Astrocyte (in vitro differentiated cells and primary cell): ENCODE measurements at regions not wholly inside any gene's neighbourhood (a gene's known extent, or its start where the extent isn't known, plus 50 kb on each side); places are given as distances from the start of the nearest gene placed in this dataset.

ENCODE experiments used
- DNase-seq: peaks from one replicate; pipeline ENCODE4 v3.0.0-alpha.2; 2010; ENCODE audit warnings: low read depth
- FAIRE-seq: peaks from 2 replicates; lab custom pipeline; 2011; peaks lifted over from hg19 to GRCh38; lab: Jason Lieb, UNC
- H2AFZ ChIP-seq: 2 replicates; pipeline ENCODE4 v1.6.0; 2012; ENCODE audit warnings: low read depth, low read length, inconsistent platforms
- H3K27ac ChIP-seq: 2 replicates; pipeline ENCODE4 v1.5.1; 2011; ENCODE audit warnings: low read depth, low read length, inconsistent platforms
- H3K27me3 ChIP-seq: 2 replicates; pipeline ENCODE4 v1.6.0; 2011; ENCODE audit warnings: low read length, inconsistent platforms; ENCODE audit not compliant: insufficient read depth
- H3K36me3 ChIP-seq: 2 replicates; pipeline ENCODE4 v1.5.1; 2011; ENCODE audit warnings: low read length, inconsistent platforms; ENCODE audit not compliant: insufficient read depth
- H3K4me1 ChIP-seq: 2 replicates; pipeline ENCODE4 v1.5.1; 2011; ENCODE audit warnings: low read length, inconsistent platforms; ENCODE audit not compliant: insufficient read depth
- H3K4me2 ChIP-seq: 2 replicates; pipeline ENCODE4 v1.6.0; 2012; ENCODE audit warnings: low read length, inconsistent platforms
- H3K4me3 ChIP-seq: 2 replicates; pipeline ENCODE4 v1.5.1; 2011; ENCODE audit warnings: low read depth, mild to moderate bottlenecking, low read length, inconsistent platforms; ENCODE audit not compliant: insufficient read depth
- H3K79me2 ChIP-seq: 2 replicates; pipeline ENCODE4 v1.6.0; 2012; ENCODE audit warnings: mild to moderate bottlenecking, low read length, inconsistent platforms; ENCODE audit not compliant: insufficient read depth
- H3K9ac ChIP-seq: 2 replicates; pipeline ENCODE4 v1.6.0; 2012; ENCODE audit warnings: mild to moderate bottlenecking, low read length, inconsistent platforms
- H3K9me3 ChIP-seq: 2 replicates; pipeline ENCODE4 v1.5.1; 2012; ENCODE audit warnings: low read depth, mild to moderate bottlenecking, low read length, inconsistent platforms; ENCODE audit not compliant: insufficient read depth
- H4K20me1 ChIP-seq: 2 replicates; pipeline ENCODE4 v1.6.0; 2012; ENCODE audit warnings: low read length, inconsistent platforms; ENCODE audit not compliant: insufficient read depth
- H3K27ac Mint-ChIP-seq: one replicate; pipeline ENCODE4 v1.8.0; 2021; ENCODE audit warnings: mild to moderate bottlenecking, mixed read lengths; ENCODE audit not compliant: unreplicated experiment
- H3K27me3 Mint-ChIP-seq: one replicate; pipeline ENCODE4 v1.8.0; 2021; ENCODE audit warnings: low read depth, mixed read lengths; ENCODE audit not compliant: unreplicated experiment
- H3K36me3 Mint-ChIP-seq: one replicate; pipeline ENCODE4 v1.8.0; 2021; ENCODE audit warnings: low read depth, mixed read lengths; ENCODE audit not compliant: unreplicated experiment
- H3K4me1 Mint-ChIP-seq: one replicate; pipeline ENCODE4 v1.8.0; 2021; ENCODE audit warnings: low read depth, mixed read lengths; ENCODE audit not compliant: unreplicated experiment
- H3K4me3 Mint-ChIP-seq: one replicate; pipeline ENCODE4 v1.8.0; 2021; ENCODE audit warnings: mild to moderate bottlenecking, moderate library complexity, mixed read lengths; ENCODE audit not compliant: unreplicated experiment
- H3K9me3 Mint-ChIP-seq: one replicate; pipeline ENCODE4 v1.8.0; 2021; ENCODE audit warnings: mild to moderate bottlenecking, mixed read lengths; ENCODE audit not compliant: unreplicated experiment
- CTCF ChIP-seq: IDR thresholded peaks from 2 replicates; pipeline ENCODE4 v1.5.1; 2011; ENCODE audit warnings: low read depth, mild to moderate bottlenecking, inconsistent platforms, low read length, moderate library complexity; ENCODE audit not compliant: insufficient read depth
- EZH2 ChIP-seq: IDR thresholded peaks from 2 replicates; pipeline ENCODE4 v1.6.1; 2012; ENCODE audit warnings: mild to moderate bottlenecking, low read length, inconsistent platforms; ENCODE audit not compliant: insufficient read depth

- Histone ChIP-seq H3K79me2 (no peaks in the 10 kb centered on the region), H3K36me3 (no peaks in the 10 kb centered on the region), H3K27ac (no peak overlapping the region), H3K4me1 (no peaks in the 10 kb centered on the region), H4K20me1 (no peaks in the 10 kb centered on the region), H3K4me3 (no peak overlapping the region), H3K27me3 (no peaks in the 10 kb centered on the region), H3K9me3 (no peaks in the 10 kb centered on the region), H3K4me2 (no peak overlapping the region), H3K9ac (no peak overlapping the region), H2AFZ (no peak overlapping the region)
- Mint-ChIP-seq H3K27ac (no peak overlapping the region), H3K27me3 (no peaks in the 10 kb centered on the region), H3K36me3 (no peaks in the 10 kb centered on the region), H3K4me3 (no peak overlapping the region), H3K9me3 (peaks cover 4% of the 10 kb centered on the region), H3K4me1 (no peaks in the 10 kb centered on the region)
- no peak for FAIRE-seq
- no peak for TF ChIP-seq CTCF
- TF ChIP-seq EZH2: no peak
- DNase-seq: no peak
Measured at GRCh38 chr4:54414545-54414944, 185.5 kb downstream of the PDGFRA start.

GRCh38 chr4:54417476-54417875 is 188.4 kb downstream of the PDGFRA start:
- Histone ChIP-seq H3K4me3 (no peak overlapping the region), H3K79me2 (no peaks in the 10 kb centered on the region), H4K20me1 (no peaks in the 10 kb centered on the region), H3K9me3 (no peaks in the 10 kb centered on the region), H2AFZ (no peak overlapping the region), H3K9ac (no peak overlapping the region), H3K27ac (no peak overlapping the region), H3K4me1 (no peaks in the 10 kb centered on the region), H3K4me2 (no peak overlapping the region), H3K27me3 (no peaks in the 10 kb centered on the region), H3K36me3 (no peaks in the 10 kb centered on the region)
- no peak overlapping the region for H3K4me3 Mint-ChIP-seq
- no peak for FAIRE-seq
- H3K27me3 Mint-ChIP-seq: no peaks in the 10 kb centered on the region
- H3K9me3 Mint-ChIP-seq: peaks cover 9% of the 10 kb centered on the region
- no peak for TF ChIP-seq EZH2
- TF ChIP-seq CTCF: no peak
- no peak overlapping the region for H3K27ac Mint-ChIP-seq
- no peak for DNase-seq
- no peaks in the 10 kb centered on the region for H3K4me1 Mint-ChIP-seq
- no peaks in the 10 kb centered on the region for H3K36me3 Mint-ChIP-seq

- H3K9ac ChIP-seq: no peak overlapping the region
- no peaks in the 10 kb centered on the region for H3K27me3 Mint-ChIP-seq
- H3K4me3 ChIP-seq: no peak overlapping the region
- TF ChIP-seq EZH2 (no peak), CTCF (no peak)
- no peak overlapping the region for H2AFZ ChIP-seq
- FAIRE-seq: no peak
- no peak overlapping the region for H3K4me2 ChIP-seq
- no peaks in the 10 kb centered on the region for H4K20me1 ChIP-seq
- H3K27ac Mint-ChIP-seq: no peak overlapping the region
- peaks cover 9% of the 10 kb centered on the region for H3K9me3 Mint-ChIP-seq
- H3K4me1 Mint-ChIP-seq: no peaks in the 10 kb centered on the region
- no peaks in the 10 kb centered on the region for H3K4me1 ChIP-seq
- DNase-seq: no peak
- no peak overlapping the region for H3K4me3 Mint-ChIP-seq
- no peaks in the 10 kb centered on the region for H3K36me3 ChIP-seq
- H3K79me2 ChIP-seq: no peaks in the 10 kb centered on the region
- no peaks in the 10 kb centered on the region for H3K36me3 Mint-ChIP-seq
- H3K27me3 ChIP-seq: no peaks in the 10 kb centered on the region
- no peaks in the 10 kb centered on the region for H3K9me3 ChIP-seq
- no peak overlapping the region for H3K27ac ChIP-seq
Measured at GRCh38 chr4:54418468-54418867, 189.4 kb downstream of the PDGFRA start.
